Fibroblast of mammary gland (primary cell): ENCODE measurements at regions not wholly inside any gene's neighbourhood (a gene's known extent, or its start where the extent isn't known, plus 50 kb on each side); places are given as distances from the start of the nearest gene placed in this dataset.
A peak's percentile ranks its signal among the peaks of the same experiment; 100 is the strongest.

Source experiments
- DNase-seq: peaks from one replicate; pipeline ENCODE4 v3.0.0-alpha.2; 2010; ENCODE audit warnings: low read depth
- H3K4me3 ChIP-seq: 2 replicates; pipeline ENCODE4 v1.5.1; 2011; ENCODE audit warnings: low read depth, mild to moderate bottlenecking, low read length, moderate library complexity; ENCODE audit not compliant: control insufficient read depth
- CTCF ChIP-seq: conservative IDR thresholded peaks from 2 replicates; pipeline ENCODE4 v1.5.1; 2011; ENCODE audit warnings: low read depth, low read length, inconsistent platforms; ENCODE audit not compliant: control insufficient read depth, insufficient read depth

GRCh38 chr11:11760838-11761237 is 80.9 kb upstream of the USP47 start:
- H3K4me3 ChIP-seq = no peak overlapping the region
- no peak for TF ChIP-seq CTCF
- no peak for DNase-seq

- TF ChIP-seq CTCF = no peak
- DNase-seq = no peak
- no peak overlapping the region for H3K4me3 ChIP-seq
Measured at GRCh38 chr11:11758603-11759196, 83.1 kb upstream of the USP47 start.

DNA sequence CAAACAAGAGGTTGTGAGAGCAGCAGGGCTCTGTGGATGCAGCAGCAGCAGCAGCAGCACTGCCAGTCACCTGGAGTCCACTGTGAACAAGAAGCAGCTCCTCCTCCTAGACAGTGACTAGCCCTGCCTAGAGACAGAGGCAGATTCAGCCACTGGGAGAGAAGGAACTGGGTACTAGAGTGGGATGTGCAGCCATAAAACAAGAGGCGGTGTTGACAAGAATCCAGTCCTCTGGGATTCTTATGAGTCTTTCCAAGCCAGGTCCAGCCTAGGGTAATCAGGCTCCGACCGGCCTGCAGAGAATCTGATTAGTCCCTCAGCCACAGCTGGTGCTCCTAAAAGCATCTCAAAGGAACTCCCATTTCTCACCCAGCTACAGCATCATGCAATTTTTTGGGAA is 83.9 kb upstream of the USP47 start:
- H3K4me3 ChIP-seq = no peak overlapping the region
- TF ChIP-seq CTCF = no peak
- peak; percentile 62 for DNase-seq

DNA sequence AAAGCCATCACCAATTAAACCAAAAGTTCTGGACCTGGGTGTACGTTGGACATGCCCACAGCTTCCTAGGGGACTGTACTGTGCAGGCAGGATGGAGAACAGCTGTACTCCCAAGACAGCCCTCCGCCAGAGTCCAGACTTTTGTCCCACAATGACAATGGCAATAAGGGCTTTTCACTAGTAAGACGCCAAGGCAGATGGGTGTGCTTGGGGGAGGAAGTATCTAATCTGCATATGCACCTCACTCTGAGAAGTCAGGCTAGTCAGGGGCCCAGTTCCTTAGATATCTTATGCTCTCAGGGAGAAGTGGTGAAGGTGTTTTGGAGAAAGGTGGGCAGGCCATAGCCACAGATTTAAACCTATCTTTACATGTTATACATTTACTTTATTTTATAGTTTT is 85.1 kb upstream of the USP47 start:
- no peak for DNase-seq
- no peak for TF ChIP-seq CTCF

GRCh38 chr11:11755871-11756270 is 85.9 kb upstream of the USP47 start:
- TF ChIP-seq CTCF = no peak
- DNase-seq = no peak

More for the DNA sequence above, 85.1 kb upstream of the USP47 start:
- no peak overlapping the region for H3K4me3 ChIP-seq

GRCh38 chr11:11752679-11753078 is 89.1 kb upstream of the USP47 start:
- TF ChIP-seq CTCF = no peak
- DNase-seq = no peak
- H3K4me3 ChIP-seq = no peak overlapping the region

More at GRCh38 chr11:11755871-11756270, 85.9 kb upstream of the USP47 start:
- no peak overlapping the region for H3K4me3 ChIP-seq

- no peak for DNase-seq
- no peak for TF ChIP-seq CTCF
- H3K4me3 ChIP-seq = no peak overlapping the region
Measured at GRCh38 chr11:11750017-11750878, 91.5 kb upstream of the USP47 start.
